K562 (cell line): ENCODE measurements at regions not wholly inside any gene's neighbourhood (a gene's known extent, or its start where the extent isn't known, plus 50 kb on each side); places are given as distances from the start of the nearest gene placed in this dataset.

Experiments
- ARID4B ChIP-seq: sonication (generic); formaldehyde crosslinking; IDR thresholded peaks from 2 replicates; pipeline ENCODE4 v1.8.0; 2022; ENCODE audit warnings: mild to moderate bottlenecking, missing genetic modification reagents
- BHLHE40 ChIP-seq: IDR thresholded peaks from 2 replicates; pipeline ENCODE4 v1.6.1; 2011; ENCODE audit warnings: low read length, improper control_type of control experiment
- EGR1 ChIP-seq: fragments of 450-650 bp; conservative IDR thresholded peaks from 2 replicates; pipeline ENCODE4 v1.6.1; 2017; ENCODE audit warnings: mild to moderate bottlenecking
- GATAD2A ChIP-seq: fragments of 450-650 bp; IDR thresholded peaks from 2 replicates; pipeline ENCODE4 v1.6.1; 2017
- GTF2A2 ChIP-seq: IDR thresholded peaks from 2 replicates; pipeline ENCODE4 v1.6.1; 2016; ENCODE audit warnings: mild to moderate bottlenecking, missing genetic modification characterization, missing compliant biosample characterization
- HDAC8 ChIP-seq: fragments of 450-650 bp; IDR thresholded peaks from 2 replicates; pipeline ENCODE4 v1.6.1; 2016; ENCODE audit warnings: mild to moderate bottlenecking, missing genetic modification characterization, moderate library complexity, missing compliant biosample characterization
- MAX ChIP-seq: sonication (generic); formaldehyde crosslinking; IDR thresholded peaks from 2 replicates; pipeline ENCODE4 v1.9.0; 2022; ENCODE audit warnings: mild to moderate bottlenecking, missing genetic modification reagents
- MAZ ChIP-seq, 2 experiments: fragments of 450-650 bp in 1 of 2; sonication (generic) in 1 of 2; formaldehyde crosslinking; IDR thresholded peaks in 1 of 2; conservative IDR thresholded peaks in 1 of 2; 2 replicates each; pipeline versions ENCODE4 v1.4.0 to v1.5.0; 2020; ENCODE audit warnings: mild to moderate bottlenecking in 1 of 2, missing genetic modification reagents in 1 of 2
- MTA3 ChIP-seq: fragments of 450-650 bp; formaldehyde crosslinking; IDR thresholded peaks from 2 replicates; pipeline ENCODE4 v1.6.1; 2017; ENCODE audit warnings: mild to moderate bottlenecking, borderline replicate concordance
- POU5F1 ChIP-seq: fragments of 150-350 bp; IDR thresholded peaks from 2 replicates; pipeline ENCODE4 v1.6.1; 2014; ENCODE audit warnings: borderline replicate concordance, low read length, low read depth, mild to moderate bottlenecking; ENCODE audit not compliant: partially characterized antibody
- PYGO2 ChIP-seq: fragments of 450-650 bp; IDR thresholded peaks from 2 replicates; pipeline ENCODE4 v1.6.1; 2016; ENCODE audit warnings: mild to moderate bottlenecking, missing genetic modification characterization, moderate library complexity, missing compliant biosample characterization
- TFAM ChIP-seq: fragments of 250-450 bp; sonication (Bioruptor Pico); conservative IDR thresholded peaks from 2 replicates; pipeline ENCODE4 v1.5.0; 2021; ENCODE audit warnings: mild to moderate bottlenecking, moderate library complexity
- YY1 ChIP-seq, 3 experiments: IDR thresholded peaks; 2 replicates each; pipeline ENCODE4 v1.6.1; 2011; ENCODE audit warnings: low read length in 2 of 3, mild to moderate bottlenecking in 2 of 3, moderate library complexity in 2 of 3, borderline replicate concordance in 1 of 3, control low read depth in 1 of 3, low read depth in 1 of 3; ENCODE audit not compliant: insufficient read depth in 3 of 3, insufficient replicate concordance in 2 of 3, control insufficient read depth in 1 of 3, insufficient read length in 1 of 3; ENCODE audit errors: extremely low read depth in 1 of 3
- ZC3H4 ChIP-seq: sonication (generic); formaldehyde crosslinking; IDR thresholded peaks from 2 replicates; pipeline ENCODE4 v1.9.0; 2021; ENCODE audit warnings: missing genetic modification reagents, borderline replicate concordance
- ZNF282 ChIP-seq: sonication (generic); formaldehyde crosslinking; IDR thresholded peaks from 2 replicates; pipeline ENCODE4 v1.8.1; 2023; ENCODE audit warnings: missing genetic modification reagents
- ZNF3 ChIP-seq: fragments of 250-450 bp; sonication (Bioruptor Pico); IDR thresholded peaks from 2 replicates; pipeline ENCODE4 v1.5.0; 2021; ENCODE audit warnings: mild to moderate bottlenecking, moderate library complexity
- ZNF551 ChIP-seq: fragments of 250-450 bp; sonication (Bioruptor Pico); IDR thresholded peaks from 2 replicates; pipeline ENCODE4 v1.5.0; 2021; ENCODE audit warnings: mild to moderate bottlenecking, moderate library complexity
- TF ChIP-seq, protein P1 (sequence below): fragments of 450-650 bp; formaldehyde crosslinking; conservative IDR thresholded peaks from 2 replicates; pipeline ENCODE4 v1.4.0; 2022; ENCODE audit warnings: mild to moderate bottlenecking, missing genetic modification characterization

GRCh38 chr18:44031063-44031462 lies 649.6 kb upstream of the SETBP1 start (continued):
- TF ChIP-seq EGR1 (no peak), BHLHE40 (no peak), HDAC8 (tag) (no peak), YY1 (IDR thresholded peaks at IDR 0.05; ENCODE audit: borderline replicate concordance in 1 of 3, control insufficient read depth in 1 of 3, extremely low read depth in 1 of 3, insufficient read depth in 3 of 3, insufficient read length in 1 of 3, insufficient replicate concordance in 2 of 3, low read depth in 1 of 3, low read length in 2 of 3) (no peak), TFAM (CRISPR knock-in tag) (no peak), GATAD2A (no peak), MTA3 (no peak), ZNF551 (CRISPR knock-in tag) (no peak), PYGO2 (no peak), MAZ (CRISPR knock-in tag; conservative IDR thresholded peaks at IDR 0.05 in 1 of 2, IDR thresholded peaks at IDR 0.05 in 1 of 2) (no peak), ZNF282 (no peak), ZNF3 (no peak), ZC3H4 (CRISPR knock-in tag) (no peak), POU5F1 (no peak), GTF2A2 (tag) (no peak), MAX (no peak), ARID4B (CRISPR knock-in tag) (no peak)
- TF ChIP-seq, protein P1, sequence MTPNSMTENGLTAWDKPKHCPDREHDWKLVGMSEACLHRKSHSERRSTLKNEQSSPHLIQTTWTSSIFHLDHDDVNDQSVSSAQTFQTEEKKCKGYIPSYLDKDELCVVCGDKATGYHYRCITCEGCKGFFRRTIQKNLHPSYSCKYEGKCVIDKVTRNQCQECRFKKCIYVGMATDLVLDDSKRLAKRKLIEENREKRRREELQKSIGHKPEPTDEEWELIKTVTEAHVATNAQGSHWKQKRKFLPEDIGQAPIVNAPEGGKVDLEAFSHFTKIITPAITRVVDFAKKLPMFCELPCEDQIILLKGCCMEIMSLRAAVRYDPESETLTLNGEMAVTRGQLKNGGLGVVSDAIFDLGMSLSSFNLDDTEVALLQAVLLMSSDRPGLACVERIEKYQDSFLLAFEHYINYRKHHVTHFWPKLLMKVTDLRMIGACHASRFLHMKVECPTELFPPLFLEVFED: no peak
